HG03432 (cell line): ENCODE measurements at regions not wholly inside any gene's neighbourhood (a gene's known extent, or its start where the extent isn't known, plus 50 kb on each side); places are given as distances from the start of the nearest gene placed in this dataset.

ENCODE experiments used
- ATAC-seq: cut with Tn5 transposase; IDR thresholded peaks from one replicate; pipeline ENCODE4 v1.9.1; 2021; ENCODE audit warnings: mild to moderate bottlenecking, moderate library complexity; ENCODE audit not compliant: unreplicated experiment

- ATAC-seq, result no peak
These were observed 312.4 kb upstream of the DDX18 start for GRCh38 chr2:117502121-117502520.

DNA sequence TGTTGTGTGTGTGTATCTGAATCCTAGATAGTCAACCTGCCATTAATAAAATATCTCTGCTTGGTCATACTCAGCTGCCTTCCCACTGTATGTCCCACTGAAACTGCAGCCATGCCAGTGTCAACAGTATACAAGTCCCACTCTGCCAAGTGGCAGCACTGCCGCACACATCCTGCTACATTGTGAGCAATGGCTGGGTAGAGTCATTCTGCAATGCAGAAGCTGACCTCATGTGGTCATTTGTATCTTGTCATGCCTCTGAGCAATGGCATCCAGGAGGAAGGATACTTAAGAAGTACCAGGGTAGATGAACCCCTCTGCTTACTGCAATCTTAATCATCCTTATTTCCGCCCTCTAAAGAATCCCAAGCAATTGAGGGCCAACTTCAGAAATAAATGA lies 302.2 kb upstream of the DDX18 start:
- no peak for ATAC-seq

DNA sequence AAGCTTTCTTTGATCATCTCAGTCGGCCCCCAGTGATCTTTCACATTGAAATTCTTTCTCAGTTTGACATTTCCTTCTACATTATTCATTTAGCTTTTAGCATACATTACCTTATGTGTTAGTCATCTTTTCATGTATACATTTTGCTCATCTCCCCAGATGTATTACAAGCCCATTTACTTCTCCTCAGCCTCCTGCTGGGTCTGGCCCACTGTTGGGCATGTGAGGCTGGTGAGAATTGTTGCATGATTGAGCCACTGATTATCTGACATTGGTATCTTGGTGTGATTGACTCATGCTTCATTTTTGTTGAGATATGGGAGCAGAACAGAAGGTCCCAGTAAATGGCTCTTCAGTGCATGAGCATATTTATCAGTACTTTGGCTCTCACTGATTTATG lies 300.1 kb upstream of the DDX18 start:
- no peak for ATAC-seq

DNA sequence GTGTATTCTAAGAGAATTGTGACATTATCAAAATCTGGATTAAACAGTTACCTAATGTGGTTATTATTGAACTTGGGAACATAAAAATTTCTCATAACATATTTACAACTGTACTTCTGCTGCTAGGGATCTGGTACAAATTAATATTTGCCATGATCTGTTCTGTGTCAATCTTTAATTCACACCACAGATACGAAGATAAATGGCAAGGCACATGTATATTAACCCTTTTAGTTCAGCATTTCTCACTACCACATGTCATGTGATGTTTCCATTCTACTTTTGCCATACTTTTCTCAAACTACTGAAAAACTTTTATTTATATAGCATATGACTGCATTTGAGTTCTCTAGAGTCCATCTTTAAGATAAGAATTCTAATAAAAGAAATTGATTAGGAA lies 295.3 kb upstream of the DDX18 start:
- no peak for ATAC-seq

- no peak for ATAC-seq
These were observed 294.8 kb upstream of the DDX18 start for GRCh38 chr2:117519721-117520120.

DNA sequence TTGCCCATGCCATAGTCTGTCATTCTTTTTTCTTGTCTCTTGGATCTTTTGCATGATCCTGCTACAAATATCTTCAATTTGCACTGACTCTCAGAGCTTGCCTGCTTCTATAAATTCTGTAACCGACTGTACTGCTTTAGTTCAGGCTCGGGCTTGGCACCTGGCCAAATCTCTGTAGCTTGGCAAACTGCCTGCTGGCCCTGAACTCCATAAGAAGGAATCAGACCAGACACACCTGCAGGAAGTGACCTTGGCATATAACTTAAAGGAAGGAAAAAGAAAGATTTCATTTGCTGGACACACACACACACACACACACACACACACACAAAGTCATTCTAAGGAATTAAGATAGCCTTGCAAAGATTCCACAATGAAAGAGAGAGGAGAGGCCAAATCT lies 291.2 kb upstream of the DDX18 start:
- no peak for ATAC-seq

GRCh38 chr2:117523711-117524238 lies 290.7 kb upstream of the DDX18 start:
- ATAC-seq, result no peak

GRCh38 chr2:117536139-117536538 lies 278.4 kb upstream of the DDX18 start:
- ATAC-seq, result no peak

DNA sequence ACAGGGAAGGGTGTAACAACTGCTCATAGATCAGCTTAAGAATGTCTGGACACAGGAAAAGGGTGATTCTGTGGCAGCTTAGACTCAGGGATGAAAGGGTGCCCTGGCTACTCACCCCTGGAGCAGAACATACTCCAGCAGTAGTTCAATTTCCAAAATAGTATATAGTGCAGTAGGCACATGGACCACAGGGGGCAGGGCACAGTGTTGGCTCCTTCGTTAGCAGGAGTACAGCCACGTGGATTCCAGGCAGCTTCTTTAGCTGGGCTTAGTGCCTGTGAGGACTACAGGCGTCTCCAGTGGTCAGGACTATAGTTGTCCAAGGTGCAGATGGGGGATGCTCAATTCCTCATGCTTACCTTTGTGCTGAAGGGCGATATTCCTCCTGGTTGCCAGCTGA lies 277.5 kb upstream of the DDX18 start:
- no peak for ATAC-seq

- no peak for ATAC-seq
These were observed 262.6 kb upstream of the DDX18 start for GRCh38 chr2:117551858-117552257.

GRCh38 chr2:117553448-117553847 lies 261.0 kb upstream of the DDX18 start:
- ATAC-seq, result no peak

- ATAC-seq, result no peak
These were observed 258.5 kb upstream of the DDX18 start for GRCh38 chr2:117555965-117556364.

DNA sequence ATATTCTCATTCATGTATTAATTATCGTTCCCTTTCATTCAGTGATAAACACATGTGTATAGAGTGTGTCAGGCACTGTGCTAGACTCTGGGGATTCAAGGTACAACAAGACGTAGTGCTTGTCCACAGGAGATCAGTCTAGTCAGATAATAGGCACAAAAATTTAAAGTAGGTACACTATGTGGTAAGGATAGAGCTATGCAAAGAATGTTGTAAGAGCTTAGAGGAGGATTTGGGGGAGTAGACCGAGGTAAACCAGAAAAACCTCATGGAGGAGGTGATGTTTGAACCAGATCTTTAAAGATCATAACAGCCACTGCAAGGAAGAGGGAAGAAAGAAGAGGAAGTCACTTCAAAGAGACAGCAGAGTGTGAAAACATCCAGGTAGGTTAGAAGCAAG lies 256.9 kb upstream of the DDX18 start:
- no peak for ATAC-seq

- ATAC-seq, result no peak
These were observed 251.8 kb upstream of the DDX18 start for GRCh38 chr2:117562654-117563053.

GRCh38 chr2:117571590-117572349 lies 242.7 kb upstream of the DDX18 start:
- ATAC-seq, result no peak

DNA sequence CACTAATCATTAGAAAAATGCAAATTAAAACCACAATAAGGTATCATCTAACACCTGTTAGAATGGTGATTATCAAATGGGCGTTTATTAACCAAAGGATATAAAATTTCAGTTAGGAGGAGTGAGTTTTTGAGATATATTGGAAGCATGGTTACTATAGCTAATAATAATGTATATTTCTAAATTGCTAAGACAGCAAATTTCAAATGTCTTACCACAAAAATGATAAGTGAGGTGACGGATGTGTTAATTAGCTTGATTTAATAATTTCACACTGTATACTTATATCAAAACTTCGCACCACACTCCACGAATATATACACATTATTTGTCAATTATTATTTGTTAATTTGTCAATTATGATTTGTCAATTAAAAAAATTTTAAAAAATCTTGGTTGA lies 227.2 kb upstream of the DDX18 start:
- no peak for ATAC-seq

GRCh38 chr2:117603060-117603459 lies 211.4 kb upstream of the DDX18 start:
- no peak for ATAC-seq

GRCh38 chr2:117603567-117603966 lies 210.9 kb upstream of the DDX18 start:
- no peak for ATAC-seq

- no peak for ATAC-seq
These were observed 207.3 kb upstream of the DDX18 start for GRCh38 chr2:117607202-117607601.

GRCh38 chr2:117613101-117613500 lies 201.4 kb upstream of the DDX18 start:
- ATAC-seq, result no peak

DNA sequence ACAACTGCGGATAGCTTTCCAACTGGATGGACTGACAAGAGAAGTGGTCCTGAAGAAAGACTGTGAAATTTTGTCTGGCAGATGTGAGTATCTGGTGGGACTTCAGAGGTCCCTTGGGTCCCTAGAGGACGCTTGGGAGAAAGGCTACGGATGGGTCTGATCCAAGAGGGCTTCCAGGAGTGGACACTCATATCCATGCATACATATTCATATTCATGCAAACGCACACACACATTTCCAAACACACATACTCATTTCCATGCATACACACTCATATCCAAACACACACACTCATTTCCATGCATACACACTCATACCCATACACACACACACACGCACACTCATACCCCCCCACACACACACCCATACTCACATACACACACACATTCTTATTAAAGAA lies 200.2 kb upstream of the DDX18 start:
- no peak for ATAC-seq

DNA sequence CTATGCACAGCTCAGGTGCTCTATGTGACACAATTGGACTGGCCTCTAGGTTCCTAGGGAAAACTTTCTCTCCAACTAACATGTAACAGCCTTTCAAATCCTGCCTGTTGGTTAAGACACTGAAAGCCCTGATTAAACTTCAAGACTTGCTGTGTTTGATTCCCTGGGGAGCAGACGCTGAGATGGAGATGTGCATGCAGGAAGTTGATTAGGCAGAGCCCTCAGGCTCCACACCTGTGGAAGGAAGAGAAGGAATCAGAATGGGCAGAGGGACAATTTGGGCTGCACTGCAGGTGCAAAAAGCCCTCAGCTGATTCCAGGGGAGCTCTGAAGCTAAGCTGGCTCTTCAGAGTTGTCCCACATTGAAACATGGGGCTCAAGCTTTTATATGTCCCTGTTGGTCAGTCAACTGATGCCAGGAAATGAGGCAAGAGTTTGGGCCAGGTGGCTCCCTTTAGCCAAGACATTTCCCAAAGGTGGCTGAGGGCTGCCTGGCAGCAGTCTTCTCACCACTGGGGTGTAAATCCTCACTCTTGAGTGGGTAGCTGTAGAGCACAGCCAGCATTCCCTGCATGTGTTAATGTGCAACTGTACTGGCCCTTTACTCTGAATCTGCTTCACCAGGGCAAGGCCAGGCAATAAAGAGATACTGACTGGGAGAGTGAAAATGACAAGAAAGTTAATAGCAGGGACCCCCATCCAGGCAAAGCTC lies 199.5 kb upstream of the DDX18 start:
- no peak for ATAC-seq
